ENCODE measurements at regions not wholly inside any gene's neighbourhood (a gene's known extent, or its start where the extent isn't known, plus 50 kb on each side); places are given as distances from the start of the nearest gene placed in this dataset.
A peak's percentile ranks its signal among the peaks of the same experiment; 100 is the strongest.

DNA sequence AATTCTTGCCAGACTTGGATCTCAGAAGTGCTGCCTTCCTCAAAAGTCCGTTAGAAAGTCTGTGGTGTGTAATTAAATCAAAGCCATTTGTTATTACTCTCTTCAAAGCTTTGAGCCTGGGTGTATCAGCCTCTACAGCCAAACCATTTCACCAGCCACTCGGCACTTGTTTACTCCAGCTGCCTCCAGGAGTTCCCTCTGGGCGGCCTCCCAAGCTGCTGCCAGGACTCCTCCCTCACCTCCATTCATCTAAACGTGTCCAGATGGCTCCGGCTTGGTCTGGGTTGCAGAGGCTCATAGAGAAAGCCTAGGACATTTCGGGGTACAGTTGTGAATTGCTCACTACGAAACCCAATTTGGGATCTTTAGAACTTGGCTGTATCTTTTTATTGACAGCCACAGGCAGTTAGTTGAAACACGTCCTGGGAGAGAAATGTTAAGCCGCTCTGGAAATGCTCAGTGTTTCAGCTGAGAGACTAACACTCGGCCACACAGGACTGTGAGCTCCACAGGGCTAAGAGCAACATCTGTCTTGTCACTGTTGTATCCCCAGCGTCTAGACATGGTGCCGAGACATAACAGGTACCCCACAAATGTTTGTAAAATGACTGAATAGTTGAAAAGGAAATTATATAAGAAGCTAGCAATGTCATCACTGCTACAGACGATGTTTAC lies 116.9 kb upstream of the NGF start:
- TF ChIP-seq, protein P1, sequence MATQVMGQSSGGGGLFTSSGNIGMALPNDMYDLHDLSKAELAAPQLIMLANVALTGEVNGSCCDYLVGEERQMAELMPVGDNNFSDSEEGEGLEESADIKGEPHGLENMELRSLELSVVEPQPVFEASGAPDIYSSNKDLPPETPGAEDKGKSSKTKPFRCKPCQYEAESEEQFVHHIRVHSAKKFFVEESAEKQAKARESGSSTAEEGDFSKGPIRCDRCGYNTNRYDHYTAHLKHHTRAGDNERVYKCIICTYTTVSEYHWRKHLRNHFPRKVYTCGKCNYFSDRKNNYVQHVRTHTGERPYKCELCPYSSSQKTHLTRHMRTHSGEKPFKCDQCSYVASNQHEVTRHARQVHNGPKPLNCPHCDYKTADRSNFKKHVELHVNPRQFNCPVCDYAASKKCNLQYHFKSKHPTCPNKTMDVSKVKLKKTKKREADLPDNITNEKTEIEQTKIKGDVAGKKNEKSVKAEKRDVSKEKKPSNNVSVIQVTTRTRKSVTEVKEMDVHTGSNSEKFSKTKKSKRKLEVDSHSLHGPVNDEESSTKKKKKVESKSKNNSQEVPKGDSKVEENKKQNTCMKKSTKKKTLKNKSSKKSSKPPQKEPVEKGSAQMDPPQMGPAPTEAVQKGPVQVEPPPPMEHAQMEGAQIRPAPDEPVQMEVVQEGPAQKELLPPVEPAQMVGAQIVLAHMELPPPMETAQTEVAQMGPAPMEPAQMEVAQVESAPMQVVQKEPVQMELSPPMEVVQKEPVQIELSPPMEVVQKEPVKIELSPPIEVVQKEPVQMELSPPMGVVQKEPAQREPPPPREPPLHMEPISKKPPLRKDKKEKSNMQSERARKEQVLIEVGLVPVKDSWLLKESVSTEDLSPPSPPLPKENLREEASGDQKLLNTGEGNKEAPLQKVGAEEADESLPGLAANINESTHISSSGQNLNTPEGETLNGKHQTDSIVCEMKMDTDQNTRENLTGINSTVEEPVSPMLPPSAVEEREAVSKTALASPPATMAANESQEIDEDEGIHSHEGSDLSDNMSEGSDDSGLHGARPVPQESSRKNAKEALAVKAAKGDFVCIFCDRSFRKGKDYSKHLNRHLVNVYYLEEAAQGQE (IDR thresholded peaks at IDR 0.05; ENCODE audit: insufficient read depth in 1 of 2, low read depth in 2 of 2, low read length in 2 of 2), result no peak
- TF ChIP-seq TAF1 (IDR thresholded peaks at IDR 0.05; ENCODE audit: borderline replicate concordance, insufficient read depth, low read length) (no peak), SIN3A (IDR thresholded peaks at IDR 0.05; ENCODE audit: borderline replicate concordance, insufficient read depth, low read length) (no peak), POLR2AphosphoS5 (IDR thresholded peaks at IDR 0.05; ENCODE audit: low read depth, low read length) (no peak), FOXP2 (optimal IDR thresholded peaks at IDR 0.05; ENCODE audit: borderline replicate concordance, extremely low read depth, extremely low read length, insufficient read depth) (peak; percentile 81)
